ENCODE measurements at regions not wholly inside any gene's neighbourhood (a gene's known extent, or its start where the extent isn't known, plus 50 kb on each side); places are given as distances from the start of the nearest gene placed in this dataset.

DNA sequence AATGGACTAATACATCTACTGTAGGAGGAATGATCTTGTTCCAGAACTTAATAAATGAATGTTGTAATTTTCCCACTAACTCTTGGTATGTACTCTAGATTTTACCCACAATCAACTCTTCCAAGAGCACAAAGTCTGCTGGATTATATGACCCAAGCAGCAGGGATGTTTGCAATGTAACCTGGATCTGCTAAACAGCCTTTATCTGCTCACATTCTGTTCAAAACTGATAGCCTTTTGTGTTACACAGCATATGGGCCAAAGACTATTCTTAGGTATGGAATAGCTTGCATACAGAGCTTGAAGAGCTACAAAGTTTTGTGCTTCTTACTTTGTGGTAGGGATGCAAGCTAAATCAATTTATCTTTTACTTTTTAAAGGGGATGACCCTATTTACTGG, 213.7 kb upstream of the DCN start:
- Histone ChIP-seq H3K36me3 (no peaks in the 10 kb centered on the region), H3K4me1 (no peaks in the 10 kb centered on the region), H3K4me3 (no peak overlapping the region), H3K27ac (no peak overlapping the region), H3K27me3 (no peaks in the 10 kb centered on the region), H3K9me3 (peaks cover 0 to 9% (median 0%) of the 10 kb centered on the region in 3 donors)
- ATAC-seq, result no peak
- TF ChIP-seq POLR2A (IDR thresholded peaks at IDR 0.05), result no peak
- no peak for TF ChIP-seq EP300 (IDR thresholded peaks at IDR 0.05)
- no peak for TF ChIP-seq POLR2AphosphoS5 (IDR thresholded peaks at IDR 0.05)
- TF ChIP-seq, protein P1, sequence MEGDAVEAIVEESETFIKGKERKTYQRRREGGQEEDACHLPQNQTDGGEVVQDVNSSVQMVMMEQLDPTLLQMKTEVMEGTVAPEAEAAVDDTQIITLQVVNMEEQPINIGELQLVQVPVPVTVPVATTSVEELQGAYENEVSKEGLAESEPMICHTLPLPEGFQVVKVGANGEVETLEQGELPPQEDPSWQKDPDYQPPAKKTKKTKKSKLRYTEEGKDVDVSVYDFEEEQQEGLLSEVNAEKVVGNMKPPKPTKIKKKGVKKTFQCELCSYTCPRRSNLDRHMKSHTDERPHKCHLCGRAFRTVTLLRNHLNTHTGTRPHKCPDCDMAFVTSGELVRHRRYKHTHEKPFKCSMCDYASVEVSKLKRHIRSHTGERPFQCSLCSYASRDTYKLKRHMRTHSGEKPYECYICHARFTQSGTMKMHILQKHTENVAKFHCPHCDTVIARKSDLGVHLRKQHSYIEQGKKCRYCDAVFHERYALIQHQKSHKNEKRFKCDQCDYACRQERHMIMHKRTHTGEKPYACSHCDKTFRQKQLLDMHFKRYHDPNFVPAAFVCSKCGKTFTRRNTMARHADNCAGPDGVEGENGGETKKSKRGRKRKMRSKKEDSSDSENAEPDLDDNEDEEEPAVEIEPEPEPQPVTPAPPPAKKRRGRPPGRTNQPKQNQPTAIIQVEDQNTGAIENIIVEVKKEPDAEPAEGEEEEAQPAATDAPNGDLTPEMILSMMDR (IDR thresholded peaks at IDR 0.05), result no peak

DNA sequence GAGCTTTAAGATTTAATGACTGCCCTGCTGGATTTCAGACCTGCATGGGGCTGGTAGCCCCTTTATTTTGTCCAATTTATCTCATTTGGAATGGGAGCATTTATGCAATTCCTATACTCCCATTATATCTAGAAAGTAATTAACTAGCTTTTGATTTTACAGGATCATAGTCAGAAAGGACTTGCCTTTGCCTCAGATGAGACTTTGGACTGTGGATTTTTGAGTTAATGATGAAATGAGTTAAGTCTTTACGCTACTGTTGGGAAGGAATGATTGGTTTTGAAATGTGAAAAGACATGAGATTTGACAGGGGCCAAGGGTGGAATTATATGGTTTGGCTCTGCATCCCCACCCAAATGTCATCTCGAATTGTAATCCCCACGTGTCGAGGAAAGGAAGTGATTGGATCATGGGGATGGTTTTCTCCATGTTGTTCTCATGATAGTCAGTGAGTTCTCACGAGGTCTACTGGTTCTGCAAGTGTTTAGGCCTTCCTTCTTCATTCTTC, 213.1 kb upstream of the DCN start:
- 69 to 90% methylated on average over 4 to 5 of the region's 5 CpGs for WGBS, 2 donors (ENCODE audit: low coverage in 1 of 2)
- no peak for ATAC-seq
- Histone ChIP-seq H3K9me3 (peaks cover 0 to 9% (median 0%) of the 10 kb centered on the region in 3 donors), H3K27ac (no peak overlapping the region), H3K4me3 (no peak overlapping the region), H3K4me1 (no peaks in the 10 kb centered on the region), H3K27me3 (no peaks in the 10 kb centered on the region), H3K36me3 (no peaks in the 10 kb centered on the region)
- TF ChIP-seq POLR2A (IDR thresholded peaks at IDR 0.05) (no peak), POLR2AphosphoS5 (IDR thresholded peaks at IDR 0.05) (no peak), EP300 (IDR thresholded peaks at IDR 0.05) (no peak)
- TF ChIP-seq, protein P1 (IDR thresholded peaks at IDR 0.05), result no peak

DNA sequence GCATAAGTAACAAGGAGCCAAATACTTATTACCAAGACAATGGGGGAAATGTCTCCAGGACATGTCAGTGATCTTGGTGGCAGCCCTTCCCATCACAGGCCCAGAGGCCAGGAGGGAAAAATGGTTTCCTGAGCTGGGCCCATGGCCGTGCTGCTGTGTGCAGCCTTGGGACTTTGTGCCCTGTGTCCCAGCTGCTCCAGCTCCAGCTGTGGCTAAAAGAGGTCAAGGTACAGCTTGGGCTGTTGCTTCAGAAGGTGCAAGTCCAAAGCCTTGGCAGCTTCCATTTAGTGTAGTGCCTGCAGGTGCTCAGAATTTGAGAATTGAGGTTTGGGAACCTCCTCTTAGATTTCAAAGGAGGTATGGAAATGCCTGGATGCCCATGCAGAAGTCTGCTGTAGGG, 212.3 kb upstream of the DCN start:
- WGBS, 2 donors (ENCODE audit: low coverage in 1 of 2), result 100% methylated on average over 1 of the region's 1 CpG; no CpG with 5 or more reads in 1 of the 2 donors
- no peaks in the 10 kb centered on the region for H3K27me3 ChIP-seq
- peaks cover 0 to 9% (median 0%) of the 10 kb centered on the region in 3 donors for H3K9me3 ChIP-seq
- H3K4me3 ChIP-seq, result no peak overlapping the region
- ATAC-seq, result no peak
- no peaks in the 10 kb centered on the region for H3K36me3 ChIP-seq
- H3K27ac ChIP-seq, result no peak overlapping the region
- TF ChIP-seq, protein P1 (IDR thresholded peaks at IDR 0.05), result no peak
- TF ChIP-seq POLR2A (IDR thresholded peaks at IDR 0.05), result no peak
- TF ChIP-seq POLR2AphosphoS5 (IDR thresholded peaks at IDR 0.05), result no peak
- TF ChIP-seq EP300 (IDR thresholded peaks at IDR 0.05), result no peak
- no peaks in the 10 kb centered on the region for H3K4me1 ChIP-seq

DNA sequence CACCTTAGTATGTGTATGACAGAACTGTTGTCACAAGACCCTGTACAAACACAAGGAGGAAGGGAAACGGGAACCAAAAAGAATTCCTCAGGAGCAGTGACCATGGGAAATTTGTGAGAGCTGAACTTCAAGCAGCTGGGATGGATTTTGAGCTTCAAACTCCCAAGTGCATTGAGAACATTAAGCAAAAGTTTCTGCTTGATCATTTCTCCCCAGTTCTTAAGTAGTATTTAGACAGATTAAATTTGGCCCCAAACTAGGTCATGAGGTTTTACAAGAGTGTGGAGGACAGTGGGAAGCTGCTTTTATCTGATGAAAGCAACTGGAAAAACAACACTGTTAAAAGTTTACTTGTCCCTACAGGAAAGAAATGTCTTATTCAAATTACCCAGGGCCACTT, 206.0 kb upstream of the DCN start:
- H3K4me1 ChIP-seq, result peaks cover 0 to 10% (median 0%) of the 10 kb centered on the region in 3 donors
- WGBS, 2 donors (ENCODE audit: low coverage in 1 of 2), result 50 to 67% methylated on average over 1 of the region's 1 CpG
- H3K36me3 ChIP-seq, result no peaks in the 10 kb centered on the region
- peaks cover 0 to 9% (median 0%) of the 10 kb centered on the region in 3 donors for H3K9me3 ChIP-seq
- no peaks in the 10 kb centered on the region for H3K27me3 ChIP-seq
- no peak for ATAC-seq
- TF ChIP-seq, protein P1 (IDR thresholded peaks at IDR 0.05), result no peak
- TF ChIP-seq POLR2A (IDR thresholded peaks at IDR 0.05) (no peak), EP300 (IDR thresholded peaks at IDR 0.05) (no peak), POLR2AphosphoS5 (IDR thresholded peaks at IDR 0.05) (no peak)
- H3K27ac ChIP-seq, result no peak overlapping the region
- no peak overlapping the region for H3K4me3 ChIP-seq

DNA sequence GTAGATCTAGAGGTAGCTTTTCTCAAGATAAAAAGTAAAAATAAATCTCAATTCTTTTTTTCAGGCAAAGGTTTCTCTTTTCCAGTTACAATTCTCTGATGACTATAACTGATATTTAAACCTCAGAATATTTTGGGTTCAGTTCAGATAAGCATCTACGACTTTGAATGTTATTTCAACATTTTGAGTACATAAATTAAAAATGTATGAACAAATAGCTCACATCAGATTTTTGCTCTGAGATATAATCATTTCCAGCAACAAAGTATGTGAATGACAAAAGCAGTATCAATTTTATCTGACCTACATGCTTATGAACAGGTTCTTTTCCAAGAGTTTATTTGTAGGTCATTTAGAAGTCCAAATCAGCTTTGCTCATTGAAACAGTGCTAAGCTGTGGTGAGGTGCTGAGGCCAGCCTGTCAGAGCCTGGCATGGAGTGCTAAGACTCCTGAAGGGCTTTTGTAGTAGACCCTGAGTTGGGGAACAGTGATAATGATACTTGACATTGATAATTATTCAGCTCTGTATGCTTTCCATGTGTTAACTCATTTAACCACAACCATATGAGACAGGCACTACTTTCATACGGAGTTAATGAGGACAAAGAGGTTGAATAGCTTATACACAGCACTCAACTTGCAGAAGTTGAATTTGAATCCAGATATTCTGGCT, 205.0 kb upstream of the DCN start:
- TF ChIP-seq EP300 (IDR thresholded peaks at IDR 0.05) (no peak), POLR2A (IDR thresholded peaks at IDR 0.05) (no peak), POLR2AphosphoS5 (IDR thresholded peaks at IDR 0.05) (no peak)
- TF ChIP-seq, protein P1 (IDR thresholded peaks at IDR 0.05), result no peak
- no peaks in the 10 kb centered on the region for H3K27me3 ChIP-seq
- H3K4me3 ChIP-seq, result no peak overlapping the region
- no peak for ATAC-seq
- H3K4me1 ChIP-seq, result peaks cover 0 to 11% (median 0%) of the 10 kb centered on the region in 3 donors
- H3K27ac ChIP-seq, result no peak overlapping the region
- H3K36me3 ChIP-seq, result no peaks in the 10 kb centered on the region
- 61 to 77% methylated on average over 2 of the region's 2 CpGs for WGBS, 2 donors (ENCODE audit: low coverage in 1 of 2)
- peaks cover 0 to 6% (median 0%) of the 10 kb centered on the region in 3 donors for H3K9me3 ChIP-seq
